EH (cell line): ENCODE measurements at regions not wholly inside any gene's neighbourhood (a gene's known extent, or its start where the extent isn't known, plus 50 kb on each side); places are given as distances from the start of the nearest gene placed in this dataset.
A peak's percentile ranks its signal among the peaks of the same experiment; 100 is the strongest.

Experiments used
- DNase-seq: peaks from one replicate; pipeline ENCODE4 v3.0.0-alpha.2; 2015; ENCODE audit warnings: low read depth

GRCh38 chr6:112725541-112726085, 378.5 kb downstream of the RFPL4B start:
- no peak for DNase-seq

DNA sequence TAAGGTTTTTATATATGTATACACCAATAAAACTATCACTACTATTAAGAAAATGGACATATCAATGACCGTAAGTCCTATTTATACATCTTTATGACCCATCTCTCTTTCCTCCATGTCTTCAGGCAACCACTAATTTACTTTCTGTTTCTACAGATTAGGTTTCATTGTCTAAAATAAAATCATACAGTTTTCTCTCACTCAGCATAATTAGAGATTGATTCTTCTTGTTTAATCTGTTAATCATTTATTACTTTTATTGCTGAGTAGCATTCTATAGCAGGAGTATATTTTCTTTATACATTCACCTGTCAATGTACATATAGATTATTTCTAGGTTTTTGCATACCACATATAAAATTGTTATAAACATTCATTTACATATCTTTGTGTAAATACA, 388.0 kb downstream of the RFPL4B start:
- DNase-seq: no peak

GRCh38 chr6:112739766-112740165, 392.6 kb downstream of the RFPL4B start:
- no peak for DNase-seq

- DNase-seq: peak; percentile 12
These were observed 396.2 kb downstream of the RFPL4B start for GRCh38 chr6:112743323-112743722.

DNA sequence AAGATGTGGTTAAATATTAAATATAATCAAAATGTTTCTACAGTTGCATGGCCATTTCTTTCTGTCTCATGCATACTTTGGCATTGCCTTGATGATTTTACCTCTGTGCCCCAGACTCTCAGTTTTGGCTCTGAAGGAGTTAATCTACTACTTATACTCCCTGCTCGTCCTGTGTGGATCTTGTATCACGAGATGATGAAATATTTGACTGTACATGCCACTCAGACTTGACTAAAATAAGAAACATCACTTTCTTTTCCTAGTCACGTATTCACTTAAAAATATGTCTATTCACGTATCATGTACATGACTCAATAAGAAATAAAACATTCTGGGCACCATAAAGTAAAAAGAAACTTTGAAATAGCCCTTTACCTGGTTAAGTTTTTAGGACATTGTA, 397.7 kb downstream of the RFPL4B start:
- DNase-seq: peak; percentile 9

DNA sequence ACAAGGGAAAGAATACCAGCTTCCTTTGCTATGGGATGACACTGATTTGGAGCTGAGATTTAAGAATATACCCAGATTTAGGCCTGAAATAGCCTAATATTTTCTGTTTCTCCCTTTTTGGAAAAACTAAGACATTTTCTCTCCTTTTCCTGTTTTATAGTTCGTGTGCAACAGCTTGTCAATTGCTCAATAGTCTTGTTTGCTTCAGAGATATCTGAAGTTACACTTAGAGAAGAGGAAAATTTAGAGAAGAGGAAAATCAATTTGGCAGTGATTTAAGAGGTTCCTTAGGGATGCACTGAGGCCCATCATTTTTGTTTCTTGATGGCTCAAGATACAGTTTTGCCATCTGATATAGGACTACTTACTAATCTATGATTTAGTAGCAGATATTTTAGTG, 398.6 kb downstream of the RFPL4B start:
- DNase-seq: no peak

GRCh38 chr6:112749673-112750072, 402.5 kb downstream of the RFPL4B start:
- no peak for DNase-seq

- DNase-seq: no peak
These were observed 405.2 kb downstream of the RFPL4B start for GRCh38 chr6:112752305-112752704.

DNA sequence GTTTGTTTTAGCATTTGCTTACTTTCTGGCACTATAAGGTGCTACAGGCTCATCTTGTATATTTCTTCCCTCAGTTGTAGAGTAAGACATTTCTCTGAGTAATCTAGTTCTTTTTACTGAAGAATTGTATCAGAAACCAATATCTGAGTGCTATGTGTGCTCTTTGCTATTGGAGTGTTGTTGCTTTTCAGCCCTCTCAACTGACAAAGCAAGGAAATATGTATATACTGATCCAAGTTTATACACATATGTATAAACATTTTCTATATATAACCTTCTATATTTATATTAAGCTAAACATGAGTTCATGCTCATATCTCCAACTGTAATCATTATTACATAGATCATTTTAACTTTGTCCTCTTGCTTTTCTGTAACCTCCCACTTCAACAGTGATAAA, 405.7 kb downstream of the RFPL4B start:
- DNase-seq: no peak

DNA sequence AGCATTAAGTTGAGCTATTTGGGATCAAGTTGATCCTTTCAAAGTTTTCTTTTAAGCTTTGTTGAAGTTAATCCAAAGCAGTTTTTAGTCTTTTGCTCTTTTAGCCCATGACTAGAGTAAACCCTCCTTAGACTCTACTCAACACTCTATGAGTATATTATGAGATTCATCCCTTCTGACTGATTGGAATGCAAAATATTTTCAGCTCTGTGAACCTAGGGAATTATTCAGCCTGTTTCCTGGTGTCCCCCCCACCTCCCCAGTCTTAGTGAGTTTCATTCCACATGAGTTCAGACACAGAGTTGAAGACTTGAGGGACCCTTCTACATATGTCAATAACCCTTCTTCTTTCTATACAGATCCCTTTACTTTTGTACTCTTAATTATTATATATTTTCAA, 413.7 kb downstream of the RFPL4B start:
- peak; percentile 70 for DNase-seq

DNA sequence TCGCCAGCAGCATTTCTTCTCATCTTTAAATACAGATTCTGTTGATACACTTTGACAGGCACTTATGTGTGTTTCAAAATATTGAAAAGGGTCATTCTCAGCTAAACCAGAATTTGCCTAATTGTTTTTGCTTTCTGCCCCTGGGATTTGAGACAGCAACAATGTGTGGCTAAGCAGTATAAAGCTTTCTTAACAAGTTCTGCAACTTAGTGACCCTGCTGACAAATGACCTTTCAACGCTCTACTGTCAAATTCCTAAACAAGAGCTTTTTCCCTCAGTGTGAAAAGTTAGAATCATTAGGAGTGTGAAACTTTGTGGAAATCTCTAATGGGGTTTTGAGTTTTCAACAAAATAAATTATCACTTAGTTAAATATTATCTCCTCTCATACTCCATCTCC, 414.6 kb downstream of the RFPL4B start:
- DNase-seq: no peak

GRCh38 chr6:112764377-112764776, 417.2 kb downstream of the RFPL4B start:
- DNase-seq: no peak

DNA sequence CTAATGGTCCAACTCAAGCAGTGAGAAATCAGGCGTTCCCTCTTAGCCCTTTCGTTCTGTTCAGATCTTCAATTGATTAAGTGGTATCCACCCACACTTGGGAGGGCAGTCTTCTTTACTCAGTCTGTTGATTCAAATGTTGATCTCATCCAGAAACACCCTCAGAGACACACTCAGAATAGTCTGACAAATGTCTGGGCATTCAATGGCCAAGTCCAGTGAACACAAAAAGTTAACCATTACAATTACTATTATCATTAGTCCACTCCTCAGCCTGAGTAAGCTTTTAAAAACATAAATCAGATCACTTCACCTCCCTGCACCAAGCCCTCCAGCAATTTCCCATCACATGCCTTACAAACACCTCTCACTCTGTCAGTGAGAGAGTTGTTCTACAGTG, 423.2 kb downstream of the RFPL4B start:
- no peak for DNase-seq

GRCh38 chr6:112773187-112773586, 426.1 kb downstream of the RFPL4B start:
- DNase-seq: peak; percentile 64

DNA sequence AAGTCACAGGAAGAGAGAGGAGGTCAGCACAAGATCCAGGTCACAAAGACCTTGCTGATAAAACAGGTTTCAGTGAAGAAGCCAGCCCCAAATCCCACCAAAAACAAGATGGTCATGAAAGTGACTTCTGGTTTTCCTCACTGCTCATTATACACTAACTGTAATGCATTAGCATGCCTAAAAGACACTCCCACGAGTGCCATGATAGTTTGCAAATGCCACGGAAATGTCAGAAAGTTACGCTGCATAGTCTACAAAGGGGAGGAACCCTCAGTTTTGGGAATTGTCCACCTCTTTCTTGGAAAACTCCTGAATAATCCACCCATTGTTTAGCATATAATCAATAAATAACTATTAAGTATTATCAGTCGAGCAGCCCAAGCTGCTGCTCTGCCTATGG, 427.2 kb downstream of the RFPL4B start:
- DNase-seq: no peak

- peak; percentile 87 for DNase-seq
These were observed 433.5 kb downstream of the RFPL4B start for GRCh38 chr6:112780498-112781096.

- peak; percentile 48 for DNase-seq
These were observed 434.1 kb downstream of the RFPL4B start for GRCh38 chr6:112781241-112781640.

DNA sequence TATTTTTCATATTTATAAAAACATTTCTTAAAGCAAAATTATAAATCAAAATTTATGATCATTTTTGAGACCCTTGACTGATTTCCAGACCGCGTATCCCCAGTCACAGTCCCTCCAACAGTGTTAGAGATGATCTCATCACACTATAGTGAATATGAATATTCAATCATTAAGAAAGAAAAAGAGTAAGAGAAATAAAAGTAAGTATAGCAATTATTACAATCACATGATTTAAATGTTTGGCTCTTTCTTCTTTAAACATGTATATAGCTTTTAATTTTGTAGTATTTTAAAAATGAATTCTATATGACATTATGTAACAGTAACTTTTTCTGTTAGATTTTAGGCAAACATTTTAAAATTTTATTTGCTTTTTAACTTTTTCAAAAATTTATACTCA, 438.3 kb downstream of the RFPL4B start:
- DNase-seq: no peak

- DNase-seq: peak; percentile 11
These were observed 439.7 kb downstream of the RFPL4B start for GRCh38 chr6:112786801-112787200.

DNA sequence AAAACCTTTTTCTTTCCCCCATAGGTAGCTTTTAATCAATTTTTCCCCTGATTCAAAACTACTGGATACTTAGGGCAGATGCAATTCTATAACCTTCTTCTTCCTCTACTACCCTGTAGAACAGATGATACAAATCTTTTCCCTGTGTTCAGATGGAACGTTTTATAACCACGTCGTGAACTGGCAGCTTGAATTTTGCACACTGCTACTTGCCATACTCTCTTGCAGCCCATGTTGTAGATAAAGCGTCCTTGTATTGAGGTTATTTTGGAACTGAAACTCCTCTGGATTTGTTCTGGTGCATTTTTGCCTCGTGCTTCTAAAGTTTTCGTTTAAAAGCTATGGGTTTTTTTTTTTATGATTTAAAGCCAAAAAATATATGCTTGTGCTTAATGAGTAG, 440.2 kb downstream of the RFPL4B start:
- DNase-seq: no peak

- DNase-seq: no peak
These were observed 448.2 kb downstream of the RFPL4B start for GRCh38 chr6:112795316-112795715.

- DNase-seq: no peak
These were observed 449.6 kb downstream of the RFPL4B start for GRCh38 chr6:112796712-112797111.

DNA sequence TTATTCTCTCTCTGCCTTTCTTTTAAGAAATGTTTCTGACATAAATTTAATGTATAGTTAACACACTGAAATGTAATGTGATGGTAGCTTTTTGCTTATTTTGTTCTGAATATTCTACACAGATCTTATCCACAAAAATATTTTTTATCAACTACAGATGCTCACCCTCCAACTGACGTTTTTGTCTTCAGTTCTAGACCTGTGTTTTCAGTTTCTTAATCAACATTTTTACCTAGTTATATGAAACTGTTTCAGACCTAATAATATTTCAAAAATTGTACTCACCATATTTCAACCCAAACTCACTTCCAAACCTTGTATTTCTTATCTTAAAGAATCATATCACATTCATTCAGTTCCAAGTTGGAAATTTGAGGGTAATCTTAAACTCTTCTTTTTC, 452.8 kb downstream of the RFPL4B start:
- no peak for DNase-seq

DNA sequence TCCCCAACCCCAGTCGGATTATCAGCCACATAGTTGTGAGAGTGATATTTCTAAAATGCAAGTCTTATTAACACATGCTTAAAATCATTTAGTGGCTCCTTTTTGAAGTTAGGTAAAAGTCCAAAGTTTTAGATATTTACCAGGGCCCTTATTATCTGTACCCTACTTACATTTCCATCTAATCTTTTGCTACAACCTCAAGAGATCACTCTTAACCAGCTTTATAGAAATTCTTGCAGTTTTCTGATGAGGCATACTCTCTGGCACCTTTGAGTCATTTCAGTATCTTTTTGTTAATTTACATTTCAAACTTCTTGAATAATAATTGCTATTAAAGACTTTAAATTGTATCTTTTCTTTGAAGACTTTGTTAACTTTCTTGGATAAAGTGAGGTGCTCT, 453.3 kb downstream of the RFPL4B start:
- DNase-seq: peak; percentile 21
